SK-N-SH (cell line): ENCODE measurements at regions not wholly inside any gene's neighbourhood (a gene's known extent, or its start where the extent isn't known, plus 50 kb on each side); places are given as distances from the start of the nearest gene placed in this dataset.
"Not testable (repeated sequence)": the region's sequence is repeated elsewhere in the genome, so short reads cannot be mapped to it uniquely, and the experiment has no call there.

Source experiments
- CTCF ChIA-PET: fragments of 300-600, 350-600 bp; formaldehyde crosslinking; extraction: SDS; loops from one replicate; lab custom pipeline; 2021; lab: Yijun Ruan, JAX
- POLR2A ChIA-PET: fragments of 350-600 bp; sonication (Branson Sonifier 250); formaldehyde crosslinking; extraction: SDS; loops from one replicate; lab custom pipeline; 2020; ENCODE audit warnings: antibody characterized with exemption, inconsistent platforms; lab: Yijun Ruan, JAX
- DNase-seq: peaks from one replicate; pipeline ENCODE4 v3.0.0; 2012
- H2AFZ ChIP-seq: fragments of 200-600 bp; sonication (generic); 2 replicates; pipeline ENCODE4 v1.8.1; 2016; ENCODE audit warnings: antibody characterized with exemption, mild to moderate bottlenecking, low read depth
- H3F3A ChIP-seq: fragments of 200-600 bp; sonication (generic); replicated peaks from 2 replicates; pipeline ENCODE3; 2016; ENCODE audit warnings: antibody characterized with exemption, mild to moderate bottlenecking; ENCODE audit not compliant: insufficient read depth
- H3K27ac ChIP-seq, 2 experiments: fragments of 200-500 bp in 1 of 2; fragments of 200-600 bp in 1 of 2; sonication (Bioruptor generic) in 1 of 2; sonication (generic), shearing (Covaris generic) in 1 of 2; 2 replicates each; pipeline versions ENCODE4 v1.5.1 to v1.6.1; 2014 to 2016; ENCODE audit warnings: low read depth in 2 of 2, inconsistent platforms in 1 of 2, low read length in 1 of 2, mild to moderate bottlenecking in 1 of 2, mixed read lengths in 1 of 2
- H3K27me3 ChIP-seq: fragments of 200-600 bp; sonication (generic), shearing (Covaris generic); 2 replicates; pipeline ENCODE4 v1.6.1; 2016; ENCODE audit warnings: mixed run types; ENCODE audit not compliant: insufficient read depth
- H3K36me3 ChIP-seq, 2 experiments: fragments of 200-500 bp in 1 of 2; fragments of 200-600 bp in 1 of 2; sonication (Bioruptor generic) in 1 of 2; sonication (generic) in 1 of 2; replicated peaks in 1 of 2; 2 replicates each; pipeline versions ENCODE3 to v1.5.1; 2014 to 2016; ENCODE audit warnings: low read length in 1 of 2, mild to moderate bottlenecking in 1 of 2; ENCODE audit not compliant: insufficient read depth in 2 of 2, control insufficient read depth in 1 of 2
- H3K4me1 ChIP-seq, 2 experiments: fragments of 200-500 bp in 1 of 2; fragments of 200-600 bp in 1 of 2; sonication (Bioruptor generic) in 1 of 2; sonication (generic), shearing (Covaris generic) in 1 of 2; 2 replicates each; pipeline versions ENCODE4 v1.5.1 to v1.6.1; 2014 to 2016; ENCODE audit warnings: low read depth in 1 of 2, low read length in 1 of 2, mixed run types in 1 of 2; ENCODE audit not compliant: insufficient read depth in 2 of 2, control insufficient read depth in 1 of 2
- H3K4me2 ChIP-seq: fragments of 200-600 bp; sonication (generic), shearing (Covaris generic); 2 replicates; pipeline ENCODE4 v1.6.1; 2017; ENCODE audit warnings: mixed run types
- H3K4me3 ChIP-seq, 2 experiments: fragments of 200-500 bp in 1 of 2; fragments of 200-600 bp in 1 of 2; sonication (Bioruptor generic) in 1 of 2; sonication (generic), shearing (Covaris generic) in 1 of 2; 2 replicates each; pipeline versions ENCODE4 v1.5.1 to v1.8.1; 2014 to 2016; ENCODE audit warnings: low read depth in 2 of 2, inconsistent platforms in 1 of 2, low read length in 1 of 2, mild to moderate bottlenecking in 1 of 2, mixed read lengths in 1 of 2, moderate library complexity in 1 of 2
- H3K79me2 ChIP-seq: fragments of 200-600 bp; sonication (generic); 2 replicates; pipeline ENCODE4 v1.8.1; 2017; ENCODE audit warnings: mild to moderate bottlenecking; ENCODE audit not compliant: insufficient read depth
- H3K9ac ChIP-seq: fragments of 200-600 bp; sonication (generic); 2 replicates; pipeline ENCODE4 v1.6.1; 2017; ENCODE audit warnings: mixed run types
- H3K9me2 ChIP-seq: fragments of 200-600 bp; sonication (generic); 2 replicates; pipeline ENCODE4 v1.6.1; 2017; ENCODE audit warnings: mixed run types
- H3K9me3 ChIP-seq: fragments of 200-600 bp; sonication (generic); 2 replicates; pipeline ENCODE4 v1.6.1; 2017; ENCODE audit warnings: mixed run types, mild to moderate bottlenecking, moderate library complexity
- H4K20me1 ChIP-seq: fragments of 200-600 bp; sonication (generic); 2 replicates; pipeline ENCODE4 v1.6.1; 2017; ENCODE audit warnings: mild to moderate bottlenecking, mixed run types; ENCODE audit not compliant: insufficient read depth
- ELF1 ChIP-seq: IDR thresholded peaks from 2 replicates; pipeline ENCODE4 v1.4.0; 2012
- EP300 ChIP-seq, 2 experiments: IDR thresholded peaks; 2 replicates each; pipeline versions ENCODE4 v1.4.0 to v1.6.1; 2012; ENCODE audit warnings: borderline replicate concordance in 1 of 2, low read depth in 1 of 2, low read length in 1 of 2
- EZH2phosphoT487 ChIP-seq: fragments of 200-600 bp; sonication (generic); IDR thresholded peaks from 2 replicates; pipeline ENCODE4 v1.6.1; 2017; ENCODE audit warnings: low read depth, mixed run types, mild to moderate bottlenecking, antibody characterized with exemption, moderate library complexity, borderline replicate concordance
- FOSL2 ChIP-seq: IDR thresholded peaks from 2 replicates; pipeline ENCODE4 v1.4.0; 2012; ENCODE audit warnings: low read depth, mild to moderate bottlenecking, moderate library complexity, borderline replicate concordance
- JUND ChIP-seq: IDR thresholded peaks from 2 replicates; pipeline ENCODE4 v1.4.0; 2012
- MEF2A ChIP-seq: IDR thresholded peaks from 2 replicates; pipeline ENCODE4 v1.4.0; 2012; ENCODE audit warnings: low read depth, borderline replicate concordance
- MXI1 ChIP-seq: IDR thresholded peaks from 2 replicates; pipeline ENCODE4 v1.6.1; 2012; ENCODE audit warnings: mild to moderate bottlenecking, low read depth, low read length, improper control_type of control experiment
- RAD21 ChIP-seq: IDR thresholded peaks from 2 replicates; pipeline ENCODE4 v1.6.1; 2012; ENCODE audit warnings: mild to moderate bottlenecking, low read length
- RCOR1 ChIP-seq: fragments of 150-350 bp; IDR thresholded peaks from 2 replicates; pipeline ENCODE4 v1.6.1; 2017; ENCODE audit warnings: antibody characterized with exemption, low read length
- RFX5 ChIP-seq: IDR thresholded peaks from 2 replicates; pipeline ENCODE4 v1.6.1; 2012; ENCODE audit warnings: mild to moderate bottlenecking, improper control_type of control experiment, low read length
- SIN3A ChIP-seq: IDR thresholded peaks from 2 replicates; pipeline ENCODE4 v1.6.1; 2012; ENCODE audit warnings: low read depth, mild to moderate bottlenecking, low read length, moderate library complexity, borderline replicate concordance
- SMC3 ChIP-seq: IDR thresholded peaks from 2 replicates; pipeline ENCODE4 v1.6.1; 2012; ENCODE audit warnings: low read depth, low read length, improper control_type of control experiment
- TAF1 ChIP-seq: IDR thresholded peaks from 2 replicates; pipeline ENCODE4 v1.6.1; 2012; ENCODE audit warnings: low read depth, mild to moderate bottlenecking, low read length, moderate library complexity, borderline replicate concordance
- USF1 ChIP-seq: IDR thresholded peaks from 2 replicates; pipeline ENCODE4 v1.4.0; 2012; ENCODE audit warnings: low read depth, borderline replicate concordance
- ZBTB33 ChIP-seq: IDR thresholded peaks from 2 replicates; pipeline ENCODE4 v1.4.0; 2012; ENCODE audit warnings: low read depth, borderline replicate concordance
- whole genome bisulfite sequencing: methylation state at CpG from one replicate; pipeline ENCODE4 v1.1.6; 2017; ENCODE audit warnings: low lambda C conversion rate; 5-methylcytosine and 5-hydroxymethylcytosine counted together
- TF ChIP-seq, protein P1 (sequence below): IDR thresholded peaks from 2 replicates; pipeline ENCODE4 v1.6.1; 2012; ENCODE audit warnings: mild to moderate bottlenecking, low read depth, low read length, moderate library complexity

- Histone ChIP-seq H3F3A (no peaks in the 10 kb centered on the region), H3K27me3 (peaks cover 24% of the 10 kb centered on the region), H3K9ac (no peak overlapping the region), H2AFZ (no peak overlapping the region), H3K4me2 (no peak overlapping the region), H3K4me3 (no peak overlapping the region), H4K20me1 (no peaks in the 10 kb centered on the region), H3K9me3 (no peaks in the 10 kb centered on the region), H3K9me2 (no peaks in the 10 kb centered on the region), H3K27ac (no peak overlapping the region), H3K79me2 (no peaks in the 10 kb centered on the region), H3K36me3 (no peaks in the 10 kb centered on the region), H3K4me1 (peaks cover 0 to 6% of the 10 kb centered on the region in 2 experiments; a peak in 1 of 4 replicates)
- CTCF ChIA-PET: interaction anchor here (1.7 kb wide), 1 partner anchor 38 kb away, joined by 4 read pairs; no protein-coding TSS in a partner anchor
- no peak for DNase-seq
- TF ChIP-seq EP300 (IDR thresholded peaks at IDR 0.05; ENCODE audit: borderline replicate concordance in 1 of 2, low read depth in 1 of 2, low read length in 1 of 2): no peak
- no peak for TF ChIP-seq MEF2A
- no peak for TF ChIP-seq EZH2phosphoT487
- no peak for TF ChIP-seq ELF1
- TF ChIP-seq, protein P1, sequence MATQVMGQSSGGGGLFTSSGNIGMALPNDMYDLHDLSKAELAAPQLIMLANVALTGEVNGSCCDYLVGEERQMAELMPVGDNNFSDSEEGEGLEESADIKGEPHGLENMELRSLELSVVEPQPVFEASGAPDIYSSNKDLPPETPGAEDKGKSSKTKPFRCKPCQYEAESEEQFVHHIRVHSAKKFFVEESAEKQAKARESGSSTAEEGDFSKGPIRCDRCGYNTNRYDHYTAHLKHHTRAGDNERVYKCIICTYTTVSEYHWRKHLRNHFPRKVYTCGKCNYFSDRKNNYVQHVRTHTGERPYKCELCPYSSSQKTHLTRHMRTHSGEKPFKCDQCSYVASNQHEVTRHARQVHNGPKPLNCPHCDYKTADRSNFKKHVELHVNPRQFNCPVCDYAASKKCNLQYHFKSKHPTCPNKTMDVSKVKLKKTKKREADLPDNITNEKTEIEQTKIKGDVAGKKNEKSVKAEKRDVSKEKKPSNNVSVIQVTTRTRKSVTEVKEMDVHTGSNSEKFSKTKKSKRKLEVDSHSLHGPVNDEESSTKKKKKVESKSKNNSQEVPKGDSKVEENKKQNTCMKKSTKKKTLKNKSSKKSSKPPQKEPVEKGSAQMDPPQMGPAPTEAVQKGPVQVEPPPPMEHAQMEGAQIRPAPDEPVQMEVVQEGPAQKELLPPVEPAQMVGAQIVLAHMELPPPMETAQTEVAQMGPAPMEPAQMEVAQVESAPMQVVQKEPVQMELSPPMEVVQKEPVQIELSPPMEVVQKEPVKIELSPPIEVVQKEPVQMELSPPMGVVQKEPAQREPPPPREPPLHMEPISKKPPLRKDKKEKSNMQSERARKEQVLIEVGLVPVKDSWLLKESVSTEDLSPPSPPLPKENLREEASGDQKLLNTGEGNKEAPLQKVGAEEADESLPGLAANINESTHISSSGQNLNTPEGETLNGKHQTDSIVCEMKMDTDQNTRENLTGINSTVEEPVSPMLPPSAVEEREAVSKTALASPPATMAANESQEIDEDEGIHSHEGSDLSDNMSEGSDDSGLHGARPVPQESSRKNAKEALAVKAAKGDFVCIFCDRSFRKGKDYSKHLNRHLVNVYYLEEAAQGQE: no peak
- TF ChIP-seq SIN3A: no peak
- no peak for TF ChIP-seq JUND
- TF ChIP-seq MXI1: no peak
- no peak for TF ChIP-seq RAD21
- no peak for TF ChIP-seq SMC3
- no peak for TF ChIP-seq FOSL2
- no peak for TF ChIP-seq ZBTB33
- TF ChIP-seq TAF1: no peak
- no peak for TF ChIP-seq RFX5
- TF ChIP-seq USF1: no peak
- TF ChIP-seq RCOR1: no peak
- WGBS: 6% methylated on average over 5 of the region's 5 CpGs
- POLR2A ChIA-PET: no interaction called here
Measured at GRCh38 chr14:22282417-22282816, 306.6 kb downstream of the DAD1 start.

- H3K9me2 ChIP-seq, POLR2A ChIA-PET, H3K4me2 ChIP-seq, H3K9me3 ChIP-seq, H3K36me3 ChIP-seq, H2AFZ ChIP-seq, H3K4me1 ChIP-seq, H3K27ac ChIP-seq, H3F3A ChIP-seq, H3K79me2 ChIP-seq, H3K9ac ChIP-seq, DNase-seq, H3K4me3 ChIP-seq, H4K20me1 ChIP-seq: not testable (repeated sequence)
- WGBS: 32% methylated on average over 7 of the region's 7 CpGs
- H3K27me3 ChIP-seq: peaks cover 24% of the 10 kb centered on the region
- CTCF ChIA-PET: interaction anchor here (1.7 to 2.0 kb wide), 2 partner anchors 37 to 39 kb away, joined by 4 to 5 read pairs; no protein-coding TSS in a partner anchor
Measured at GRCh38 chr14:22281447-22281874, 307.6 kb downstream of the DAD1 start.
